Lung (tissue), 11 donors: ENCODE measurements at regions not wholly inside any gene's neighbourhood (a gene's known extent, or its start where the extent isn't known, plus 50 kb on each side); places are given as distances from the start of the nearest gene placed in this dataset.

Experiments used
- ATAC-seq: fragments of 200-7000 bp; cut with Tn5 transposase; one replicate; pipeline ENCODE4 v1.9.1; 2020; ENCODE audit warnings: moderate number of reproducible peaks; ENCODE audit not compliant: insufficient read depth, low FRiP score
- DNase-seq, 3 donors: peaks; one replicate each; pipeline ENCODE4 v3.0.0-alpha.2; 2013 to 2017
- H3K27ac ChIP-seq, 2 donors: one replicate each; pipeline ENCODE4 v1.5.1; 2013; ENCODE audit warnings: mild to moderate bottlenecking in 2 of 2, moderate library complexity in 2 of 2, control low read depth in 1 of 2, inconsistent platforms in 1 of 2, low read depth in 1 of 2, low read length in 1 of 2
- H3K27me3 ChIP-seq, 3 donors: one replicate each; pipeline ENCODE4 v1.5.1; 2013; ENCODE audit warnings: low read length in 2 of 3; ENCODE audit not compliant: control insufficient read depth in 3 of 3, insufficient read depth in 3 of 3
- H3K36me3 ChIP-seq, 4 donors: one replicate each; pipeline ENCODE4 v1.5.1; 2013; ENCODE audit warnings: low read length in 4 of 4, mild to moderate bottlenecking in 1 of 4, moderate library complexity in 1 of 4; ENCODE audit not compliant: control insufficient read depth in 4 of 4, insufficient read depth in 4 of 4
- H3K4me1 ChIP-seq, 5 donors: one replicate each; pipeline ENCODE4 v1.5.1; 2013; ENCODE audit warnings: low read length in 5 of 5, mild to moderate bottlenecking in 2 of 5, moderate library complexity in 1 of 5; ENCODE audit not compliant: control insufficient read depth in 5 of 5, insufficient read depth in 5 of 5
- H3K4me3 ChIP-seq: one replicate; pipeline ENCODE4 v1.5.1; 2013; ENCODE audit warnings: mild to moderate bottlenecking, control low read depth, moderate library complexity
- H3K9ac ChIP-seq, 2 donors: one replicate each; pipeline ENCODE4 v1.5.1; 2013; ENCODE audit warnings: low read length in 2 of 2, control low read depth in 1 of 2; ENCODE audit not compliant: insufficient read depth in 1 of 2
- H3K9me3 ChIP-seq, 4 donors: one replicate each; pipeline ENCODE4 v1.5.1; 2013; ENCODE audit warnings: low read length in 3 of 4, mild to moderate bottlenecking in 1 of 4, moderate library complexity in 1 of 4; ENCODE audit not compliant: control insufficient read depth in 4 of 4, insufficient read depth in 3 of 4
- CTCF ChIP-seq: IDR thresholded peaks from 2 replicates; pipeline ENCODE4 v1.5.1; 2012; ENCODE audit warnings: mild to moderate bottlenecking; ENCODE audit errors: control extremely low read depth, extremely low read depth
- WGBS, 2 donors: extraction: QIAGEN DNeasy Blood & Tissue Kit; methylation state at CpG; one replicate each; pipeline ENCODE4 v1.1.7; 2013; 5-methylcytosine and 5-hydroxymethylcytosine counted together
- donor health status: control.
- donor health status: control.
- donor health status: Bipolar disorder and iron deficiency.
- donor health status: healthy.
- donor health status: DM: yes; HTN: yes; CAD: no.

- ATAC-seq = no peak
These were observed 958.9 kb downstream of the RPA4 start for GRCh38 chrX:97842468-97843199.

GRCh38 chrX:97843200-97843811 is 959.6 kb downstream of the RPA4 start:
- DNase-seq = no peak

More at GRCh38 chrX:97842468-97843199, 958.9 kb downstream of the RPA4 start:
- 97 to 99% methylated on average over 30 to 35 of the region's 35 CpGs for WGBS, 2 donors
- H3K27me3 ChIP-seq = peaks cover 0 to 5% (median 0%) of the 10 kb centered on the region in 3 donors
- no peak for DNase-seq
- H3K4me1 ChIP-seq = no peaks in the 10 kb centered on the region
- no peak overlapping the region for H3K4me3 ChIP-seq
- no peak for TF ChIP-seq CTCF
- no peak overlapping the region for H3K27ac ChIP-seq
- H3K9ac ChIP-seq = no peak overlapping the region
- H3K9me3 ChIP-seq = peaks cover 0 to 18% (median 7%) of the 10 kb centered on the region in 4 donors
- no peaks in the 10 kb centered on the region for H3K36me3 ChIP-seq

GRCh38 chrX:97844161-97844560 is 960.5 kb downstream of the RPA4 start:
- no peaks in the 10 kb centered on the region for H3K27me3 ChIP-seq
- no peak for ATAC-seq

More at GRCh38 chrX:97843200-97843811, 959.6 kb downstream of the RPA4 start:
- H3K4me1 ChIP-seq = no peaks in the 10 kb centered on the region
- no peak overlapping the region for H3K27ac ChIP-seq
- ATAC-seq = no peak
- H3K27me3 ChIP-seq = peaks cover 0 to 5% (median 0%) of the 10 kb centered on the region in 3 donors
- no peak overlapping the region for H3K4me3 ChIP-seq
- H3K9me3 ChIP-seq = peaks cover 0 to 18% (median 9%) of the 10 kb centered on the region in 4 donors
- no peak overlapping the region for H3K9ac ChIP-seq
- no peak for TF ChIP-seq CTCF
- 97 to 98% methylated on average over 23 to 30 of the region's 30 CpGs for WGBS, 2 donors
- H3K36me3 ChIP-seq = no peaks in the 10 kb centered on the region

More at GRCh38 chrX:97844161-97844560, 960.5 kb downstream of the RPA4 start:
- Histone ChIP-seq H3K4me1 (no peaks in the 10 kb centered on the region), H3K4me3 (no peak overlapping the region), H3K36me3 (no peaks in the 10 kb centered on the region), H3K9me3 (peaks cover 0 to 18% (median 9%) of the 10 kb centered on the region in 4 donors), H3K27ac (no peak overlapping the region), H3K9ac (no peak overlapping the region)
- DNase-seq = no peak
- TF ChIP-seq CTCF = no peak
- 97 to 98% methylated on average over 18 of the region's 18 CpGs for WGBS, 2 donors
